ENCODE measurements at regions not wholly inside any gene's neighbourhood (a gene's known extent, or its start where the extent isn't known, plus 50 kb on each side); places are given as distances from the start of the nearest gene placed in this dataset.

DNA sequence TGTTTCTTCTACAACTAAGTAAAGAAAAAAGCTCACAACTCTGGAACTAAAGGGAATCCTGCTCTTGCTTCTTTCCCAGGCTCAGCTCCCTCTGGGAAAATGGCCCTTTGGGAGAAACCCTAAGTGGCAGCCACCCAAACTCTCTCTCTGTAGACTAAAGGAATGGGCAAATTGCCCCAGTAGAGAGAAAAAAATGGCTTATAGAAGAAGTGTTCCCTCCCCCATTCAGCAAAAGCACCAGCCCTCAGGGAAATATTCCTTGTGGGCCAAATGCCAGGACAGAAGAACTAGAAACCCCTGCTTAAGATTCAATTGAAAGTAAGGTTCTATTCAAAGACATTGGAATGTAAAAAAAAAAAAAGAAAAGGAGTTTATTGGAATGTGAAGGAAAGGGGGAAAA is 603.7 kb upstream of the ALCAM start:
- ChIA-PET POLR2A (no interaction called here), CTCF (interaction anchor here (0.6 to 0.7 kb wide), 2 partner anchors 55 to 158 kb away, joined by 3 read pairs; no protein-coding TSS in a partner anchor)
- TF ChIP-seq CTCF (IDR thresholded peaks at IDR 0.05; ENCODE audit: insufficient read depth, low read depth, low read length): no peak
- Histone ChIP-seq H3K36me3 (ENCODE audit: control insufficient read depth, insufficient read depth, low read length) (no peaks in the 10 kb centered on the region), H3K4me3 (ENCODE audit: low read depth, low read length) (no peak overlapping the region), H3K27me3 (ENCODE audit: control insufficient read depth, insufficient read depth, low read length) (no peaks in the 10 kb centered on the region)
- no peak for DNase-seq (ENCODE audit: low read depth)

- Histone ChIP-seq H3K27me3 (ENCODE audit: control insufficient read depth, insufficient read depth, low read length) (no peaks in the 10 kb centered on the region), H3K4me3 (ENCODE audit: low read depth, low read length) (no peak overlapping the region), H3K36me3 (ENCODE audit: control insufficient read depth, insufficient read depth, low read length) (no peaks in the 10 kb centered on the region)
- TF ChIP-seq CTCF (IDR thresholded peaks at IDR 0.05; ENCODE audit: insufficient read depth, low read depth, low read length): no peak
- DNase-seq (ENCODE audit: low read depth): no peak
- ChIA-PET CTCF (interaction anchor here (0.6 to 0.9 kb wide), 2 partner anchors 10 to 186 kb away, joined by 3 read pairs; no protein-coding TSS in a partner anchor), POLR2A (no interaction called here)
Observed at GRCh38 chr3:104764496-104764895, 602.2 kb upstream of the ALCAM start.

- no peaks in the 10 kb centered on the region for H3K27me3 ChIP-seq (ENCODE audit: control insufficient read depth, insufficient read depth, low read length)
- ChIA-PET POLR2A (no interaction called here), CTCF (interaction anchor here (0.7 to 0.8 kb wide), 2 partner anchors 31 to 140 kb away, joined by 3 read pairs; no protein-coding TSS in a partner anchor)
- no peak for TF ChIP-seq CTCF (IDR thresholded peaks at IDR 0.05; ENCODE audit: insufficient read depth, low read depth, low read length)
- DNase-seq (ENCODE audit: low read depth): no peak
- H3K36me3 ChIP-seq (ENCODE audit: control insufficient read depth, insufficient read depth, low read length): no peaks in the 10 kb centered on the region
- no peak overlapping the region for H3K4me3 ChIP-seq (ENCODE audit: low read depth, low read length)
Observed at GRCh38 chr3:104768886-104769285, 597.8 kb upstream of the ALCAM start.

DNA sequence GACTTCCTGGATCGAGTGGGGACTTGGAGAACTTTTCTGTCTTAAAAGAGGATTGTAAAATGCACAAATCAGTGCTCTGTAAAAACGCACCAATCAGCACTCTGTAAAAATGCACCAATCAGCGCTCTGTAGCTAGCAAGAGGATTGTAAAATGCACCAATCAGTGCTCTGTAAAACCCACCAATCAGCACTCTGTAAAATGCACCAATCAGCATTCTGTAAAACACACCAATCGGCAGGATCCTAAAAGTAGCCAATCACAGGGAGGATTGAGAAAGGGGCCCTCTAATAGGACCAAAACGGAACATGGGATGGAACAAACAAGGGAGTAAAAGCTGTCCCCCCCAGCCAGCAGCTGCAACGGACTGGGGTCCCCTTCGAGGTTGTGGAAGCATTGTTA is 587.4 kb upstream of the ALCAM start:
- TF ChIP-seq CTCF (IDR thresholded peaks at IDR 0.05; ENCODE audit: insufficient read depth, low read depth, low read length): no peak
- no peak for DNase-seq (ENCODE audit: low read depth)
- Histone ChIP-seq H3K4me3 (ENCODE audit: low read depth, low read length) (no peak overlapping the region), H3K36me3 (ENCODE audit: control insufficient read depth, insufficient read depth, low read length) (no peaks in the 10 kb centered on the region), H3K27me3 (ENCODE audit: control insufficient read depth, insufficient read depth, low read length) (no peaks in the 10 kb centered on the region)
- ChIA-PET POLR2A (no interaction called here), CTCF (no interaction called here)

GRCh38 chr3:104781112-104781511 is 585.6 kb upstream of the ALCAM start:
- CTCF ChIA-PET: no interaction called here
- no peak for TF ChIP-seq CTCF (IDR thresholded peaks at IDR 0.05; ENCODE audit: insufficient read depth, low read depth, low read length)
- no peak overlapping the region for H3K4me3 ChIP-seq (ENCODE audit: low read depth, low read length)
- H3K27me3 ChIP-seq (ENCODE audit: control insufficient read depth, insufficient read depth, low read length): no peaks in the 10 kb centered on the region
- no peaks in the 10 kb centered on the region for H3K36me3 ChIP-seq (ENCODE audit: control insufficient read depth, insufficient read depth, low read length)
- DNase-seq (ENCODE audit: low read depth): no peak
- POLR2A ChIA-PET: no interaction called here

All from BJ (cell line).